ENCODE measurements at regions not wholly inside any gene's neighbourhood (a gene's known extent, or its start where the extent isn't known, plus 50 kb on each side); places are given as distances from the start of the nearest gene placed in this dataset.

DNA sequence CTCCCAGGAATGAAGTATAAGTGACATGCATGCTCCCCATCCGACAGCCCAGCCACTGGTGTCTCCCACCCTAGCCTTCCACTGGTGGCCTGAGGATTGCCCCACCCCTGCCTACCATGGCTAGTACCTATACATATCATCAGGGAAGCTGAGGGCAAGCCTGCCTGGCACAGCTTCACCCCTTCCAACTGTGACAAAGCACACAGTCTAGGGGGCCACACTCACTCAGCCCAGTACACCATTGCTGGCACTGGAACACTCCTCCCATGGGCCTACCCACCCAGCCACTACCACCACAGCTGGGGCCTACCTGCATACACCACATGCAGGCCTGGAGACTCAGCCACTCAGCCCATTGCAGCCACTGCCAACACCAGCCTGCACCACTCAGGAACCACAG lies 393.1 kb upstream of the STEAP1 start:
- TF ChIP-seq EZH2 (IDR thresholded peaks at IDR 0.05; ENCODE audit: insufficient read depth, poor library complexity, severe bottlenecking) (no peak), EZH2phosphoT487 (IDR thresholded peaks at IDR 0.05; ENCODE audit: insufficient read depth, low read depth) (no peak)

All from GM23248 (cell line).